K562 (cell line): ENCODE measurements at regions not wholly inside any gene's neighbourhood (a gene's known extent, or its start where the extent isn't known, plus 50 kb on each side); places are given as distances from the start of the nearest gene placed in this dataset.

Experiments used
- ATAC-seq: fragments of 200-7000 bp; cut with Tn5 transposase; 3 replicates; pipeline ENCODE4 v1.9.1; 2020; ENCODE audit warnings: moderate library complexity
- BruUV-seq: library from RNA; stranded (reverse); fragments of 400-500 nt; replicated peaks from 2 replicates; lab custom pipeline; 2021; lab: Mats Ljungman, UMichigan
- CTCF ChIA-PET: fragments of 300-600 bp; formaldehyde crosslinking; extraction: SDS; loops from one replicate; lab custom pipeline; 2021; ENCODE audit warnings: low intra/inter-chr PET ratio; lab: Yijun Ruan, JAX
- POLR2A ChIA-PET: fragments of 300-600, 350-650 bp; sonication (Branson Sonifier 250); formaldehyde crosslinking; extraction: SDS; loops from one replicate; lab custom pipeline; 2021; ENCODE audit warnings: antibody characterized with exemption, inconsistent platforms; lab: Yijun Ruan, JAX
- DNase-seq, 4 experiments: peaks; one replicate each; pipeline versions ENCODE4 v3.0.0 to v3.0.0-alpha.2; 2011 to 2018; ENCODE audit warnings: low spot score in 3 of 4, mixed read lengths in 3 of 4; ENCODE audit errors: extremely low read depth in 1 of 4
- FAIRE-seq: peaks from 2 replicates; lab custom pipeline; 2011; peaks lifted over from hg19 to GRCh38; lab: Jason Lieb, UNC
- H2AFZ ChIP-seq: 2 replicates; pipeline ENCODE4 v1.6.0; 2011; ENCODE audit warnings: low read depth, low read length, control low read depth, inconsistent platforms
- H3K27ac ChIP-seq: fragments of 200-600 bp; 3 replicates; pipeline ENCODE4 v1.8.0; 2011; ENCODE audit warnings: low read depth, mild to moderate bottlenecking, control low read depth, inconsistent platforms, low read length, moderate library complexity, mixed read lengths; ENCODE audit errors: extremely low read depth
- H3K27me3 ChIP-seq, 2 experiments: fragments of 300-600 bp in 1 of 2; 2 replicates in 1 of 2; 3 replicates in 1 of 2; pipeline versions ENCODE4 v1.6.0 to v1.8.0; 2011; ENCODE audit warnings: inconsistent platforms in 2 of 2, low read length in 2 of 2, mild to moderate bottlenecking in 1 of 2, mixed read lengths in 1 of 2, moderate library complexity in 1 of 2; ENCODE audit not compliant: control insufficient read depth in 2 of 2, insufficient read depth in 2 of 2
- H3K36me3 ChIP-seq: fragments of 300-600 bp; 3 replicates; pipeline ENCODE4 v1.8.0; 2011; ENCODE audit warnings: mild to moderate bottlenecking, low read length, inconsistent platforms; ENCODE audit not compliant: control insufficient read depth, insufficient read depth
- H3K4me1 ChIP-seq, 2 experiments: fragments of 200-600 bp in 1 of 2; replicated peaks in 1 of 2; 2 replicates in 1 of 2; 3 replicates in 1 of 2; pipeline versions ENCODE4 v1.5.1 to v1.8.0; 2011; ENCODE audit warnings: inconsistent platforms in 2 of 2, low read length in 2 of 2, mild to moderate bottlenecking in 1 of 2, mixed read lengths in 1 of 2, moderate library complexity in 1 of 2; ENCODE audit not compliant: control insufficient read depth in 2 of 2, insufficient read depth in 2 of 2
- H3K4me2 ChIP-seq: 2 replicates; pipeline ENCODE4 v1.6.1; 2011; ENCODE audit warnings: low read length, control low read depth, inconsistent platforms, mixed read lengths; ENCODE audit not compliant: insufficient read depth
- H3K4me3 ChIP-seq: fragments of 200-600 bp; sonication (generic), shearing (Covaris generic); 2 replicates; pipeline ENCODE4 v1.5.1; 2016; ENCODE audit warnings: control low read depth, inconsistent platforms
- H3K79me2 ChIP-seq: fragments of 200-600 bp; 3 replicates; pipeline ENCODE4 v1.8.0; 2011; ENCODE audit warnings: low read length, inconsistent platforms; ENCODE audit not compliant: control insufficient read depth, insufficient read depth
- H3K9ac ChIP-seq, 2 experiments: 2 replicates each; pipeline versions ENCODE4 v1.6.0 to v1.6.1; 2011; ENCODE audit warnings: low read depth in 2 of 2, low read length in 2 of 2, control low read depth in 1 of 2, inconsistent platforms in 1 of 2, mild to moderate bottlenecking in 1 of 2, mixed read lengths in 1 of 2; ENCODE audit not compliant: insufficient read depth in 1 of 2
- H3K9me1 ChIP-seq: one replicate; pipeline ENCODE4 v1.6.0; 2011; ENCODE audit warnings: inconsistent platforms, mild to moderate bottlenecking, low read length, moderate library complexity; ENCODE audit not compliant: control insufficient read depth, insufficient read depth
- H3K9me3 ChIP-seq: replicated peaks from 2 replicates; pipeline ENCODE4 v1.5.1; 2011; ENCODE audit warnings: low read depth, low read length, inconsistent platforms; ENCODE audit not compliant: control insufficient read depth, insufficient read depth
- H4K20me1 ChIP-seq: replicated peaks from 2 replicates; pipeline ENCODE4 v1.6.1; 2011; ENCODE audit warnings: low read length, inconsistent platforms, mixed read lengths; ENCODE audit not compliant: control insufficient read depth, insufficient read depth
- CBX8 ChIP-seq: fragments of 200-600 bp; sonication (generic); IDR thresholded peaks from 2 replicates; pipeline ENCODE4 v1.6.1; 2012; ENCODE audit warnings: borderline replicate concordance, mixed run types, low read depth, mild to moderate bottlenecking, moderate library complexity, mixed read lengths, low read length, control low read depth, inconsistent platforms; ENCODE audit not compliant: poor library complexity, severe bottlenecking; ENCODE audit errors: extremely low read depth
- CCNT2 ChIP-seq: IDR thresholded peaks from 2 replicates; pipeline ENCODE4 v1.6.1; 2011; ENCODE audit warnings: borderline replicate concordance, low read depth, mild to moderate bottlenecking, moderate library complexity, mixed read lengths, low read length; ENCODE audit not compliant: insufficient read length; ENCODE audit errors: extremely low read depth
- CREM ChIP-seq: IDR thresholded peaks from 2 replicates; pipeline ENCODE4 v1.6.1; 2014; ENCODE audit warnings: antibody characterized with exemption, low read depth
- DIDO1 ChIP-seq: fragments of 450-650 bp; IDR thresholded peaks from 2 replicates; pipeline ENCODE4 v1.6.1; 2016; ENCODE audit warnings: low read depth, missing biosample characterization, missing genetic modification characterization
- FOXA1 ChIP-seq: fragments of 450-650 bp; IDR thresholded peaks from 2 replicates; pipeline ENCODE4 v1.6.1; 2016; ENCODE audit warnings: mild to moderate bottlenecking, borderline replicate concordance
- HNRNPLL ChIP-seq: fragments of 200-400 bp; formaldehyde crosslinking; IDR thresholded peaks from 2 replicates; pipeline ENCODE4 v1.6.1; 2017; ENCODE audit warnings: low read length, low read depth, mild to moderate bottlenecking; ENCODE audit not compliant: poor library complexity, severe bottlenecking
- IRF1 ChIP-seq: sonication (generic); formaldehyde crosslinking; IDR thresholded peaks from 2 replicates; pipeline ENCODE4 v1.8.0; 2022; ENCODE audit warnings: missing genetic modification reagents, mild to moderate bottlenecking, borderline replicate concordance
- MCM5 ChIP-seq: fragments of 450-650 bp; IDR thresholded peaks from 2 replicates; pipeline ENCODE4 v1.6.1; 2016; ENCODE audit warnings: low read depth
- MXI1 ChIP-seq: IDR thresholded peaks from 2 replicates; pipeline ENCODE4 v1.6.1; 2011; ENCODE audit warnings: low read depth, mild to moderate bottlenecking, improper control_type of control experiment, low read length
- NRF1 ChIP-seq, 2 experiments: fragments of 450-650 bp; IDR thresholded peaks in 1 of 2; conservative IDR thresholded peaks in 1 of 2; 2 replicates each; pipeline ENCODE4 v1.6.1; 2014; ENCODE audit warnings: mild to moderate bottlenecking in 2 of 2
- SIN3B ChIP-seq: fragments of 450-650 bp; IDR thresholded peaks from 2 replicates; pipeline ENCODE4 v1.6.1; 2017; ENCODE audit warnings: low read depth, mild to moderate bottlenecking, moderate library complexity
- TRIM24 ChIP-seq, 2 experiments: fragments of 450-650 bp; IDR thresholded peaks; 2 replicates each; pipeline ENCODE4 v1.6.1; 2016
- ZNF830 ChIP-seq: fragments of 250-450 bp; sonication (Bioruptor Pico); IDR thresholded peaks from 2 replicates; pipeline ENCODE4 v1.5.0; 2021; ENCODE audit warnings: mild to moderate bottlenecking
- WGBS: fragments of 100-300 bp; shearing (Covaris generic); methylation state at CpG from one replicate; pipeline ENCODE4 v1.1.6; 2016; ENCODE audit warnings: low coverage, mixed read lengths; ENCODE audit not compliant: insufficient coverage; ENCODE audit errors: missing lambda C conversion rate; 5-methylcytosine and 5-hydroxymethylcytosine counted together
- in situ Hi-C: fragments of 300-500 bp; cut with MboI; formaldehyde crosslinking; loops from 4 replicates; pipeline ENCODE4 v1.15.0; 2018; ENCODE audit warnings: inconsistent platforms, mixed read lengths
- intact Hi-C: fragments of 100-400 bp; cut with micrococcal nuclease; formaldehyde crosslinking; loops from 2 replicates; pipeline ENCODE4 v1.14.2; 2022

DNA sequence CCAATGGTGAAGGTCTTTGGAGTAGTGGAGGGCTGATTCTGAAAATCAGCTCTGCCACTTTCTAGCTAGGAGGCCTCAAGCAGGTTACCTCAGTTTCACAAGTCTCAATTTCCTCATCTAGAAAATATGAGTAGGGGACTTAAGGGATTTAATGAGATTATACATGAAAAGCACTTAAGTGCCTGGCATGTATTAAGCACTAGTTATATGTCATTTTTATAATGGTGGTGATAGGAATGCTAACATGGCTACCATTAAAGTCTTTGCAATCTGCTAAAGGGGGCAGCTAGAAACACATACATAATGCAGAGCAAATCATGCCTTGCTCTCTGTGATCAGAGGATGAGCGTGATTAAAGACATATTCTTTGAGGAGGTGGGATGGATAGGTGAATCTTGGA lies 640.9 kb upstream of the ZEB2 start:
- POLR2A ChIA-PET, result no interaction called here
- BruUV-seq, result no TSS peak
- Histone ChIP-seq H3K4me2 (no peak overlapping the region), H2AFZ (no peak overlapping the region), H3K4me3 (no peak overlapping the region), H4K20me1 (no peaks in the 10 kb centered on the region), H3K9me1 (no peaks in the 10 kb centered on the region), H3K9ac (no peak overlapping the region), H3K36me3 (no peaks in the 10 kb centered on the region), H3K79me2 (no peaks in the 10 kb centered on the region), H3K4me1 (no peaks in the 10 kb centered on the region), H3K27ac (no peak overlapping the region), H3K27me3 (no peaks in the 10 kb centered on the region), H3K9me3 (no peaks in the 10 kb centered on the region)
- in situ Hi-C loops (no loop called here), intact Hi-C loops (no loop called here)
- DNase-seq (no peak), ATAC-seq (no peak), FAIRE-seq (no peak)
- CTCF ChIA-PET, result no interaction called here
- 10% methylated on average over 1 of the region's 1 CpG for WGBS
- TF ChIP-seq CCNT2, result no peak
- TF ChIP-seq MCM5, result no peak
- TF ChIP-seq FOXA1, result no peak

DNA sequence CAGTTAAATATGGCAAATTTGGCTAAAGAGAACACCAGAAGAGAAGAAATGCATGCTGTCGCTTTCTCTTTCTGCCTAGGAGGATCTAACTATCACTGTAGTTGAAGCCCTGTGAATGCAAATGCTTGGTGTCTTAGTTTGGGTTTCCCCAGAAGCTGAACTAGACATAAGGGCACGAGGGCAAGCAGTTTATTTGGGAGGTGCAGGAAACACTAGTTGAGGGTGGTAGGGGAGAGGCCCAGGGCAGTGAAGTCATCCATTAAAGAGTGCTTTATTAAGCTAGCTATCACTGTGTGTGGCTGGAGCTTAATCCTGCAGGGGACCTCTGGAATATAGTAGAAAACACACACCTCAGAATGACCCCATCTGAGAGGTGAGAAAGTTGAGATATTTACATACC lies 639.8 kb upstream of the ZEB2 start:
- Histone ChIP-seq H3K27ac (no peak overlapping the region), H3K9ac (no peak overlapping the region), H3K9me1 (no peaks in the 10 kb centered on the region), H4K20me1 (no peaks in the 10 kb centered on the region), H3K79me2 (no peaks in the 10 kb centered on the region), H3K36me3 (no peaks in the 10 kb centered on the region), H2AFZ (no peak overlapping the region), H3K4me3 (no peak overlapping the region), H3K27me3 (no peaks in the 10 kb centered on the region), H3K4me1 (no peaks in the 10 kb centered on the region), H3K4me2 (no peak overlapping the region), H3K9me3 (no peaks in the 10 kb centered on the region)
- in situ Hi-C loops, result no loop called here
- no peak for ATAC-seq
- ChIA-PET POLR2A (no interaction called here), CTCF (no interaction called here)
- BruUV-seq, result no TSS peak
- no peak for FAIRE-seq
- intact Hi-C loops, result no loop called here
- 54% methylated on average over 2 of the region's 2 CpGs for WGBS
- TF ChIP-seq MXI1 (no peak), NRF1 (conservative IDR thresholded peaks at IDR 0.05 in 1 of 2, IDR thresholded peaks at IDR 0.05 in 1 of 2) (no peak), ZNF830 (CRISPR knock-in tag) (no peak), HNRNPLL (no peak), SIN3B (no peak), IRF1 (CRISPR knock-in tag) (no peak), CREM (no peak), TRIM24 (IDR thresholded peaks at IDR 0.05) (no peak), DIDO1 (tag) (no peak), CBX8 (no peak)
- DNase-seq, result no peak
